Right cardiac atrium (tissue), 5 donors: ENCODE measurements at regions not wholly inside any gene's neighbourhood (a gene's known extent, or its start where the extent isn't known, plus 50 kb on each side); places are given as distances from the start of the nearest gene placed in this dataset.
"Not testable (repeated sequence)": the region's sequence is repeated elsewhere in the genome, so short reads cannot be mapped to it uniquely, and the experiment has no call there.

Experiments used
- ATAC-seq, 2 donors: fragments of 200-7000 bp; cut with Tn5 transposase; one replicate each; pipeline versions ENCODE4 v1.8.0 to v1.9.1; 2020; ENCODE audit warnings: moderate library complexity in 2 of 2, mild to moderate bottlenecking in 1 of 2
- DNase-seq, 3 donors: peaks; one replicate each; pipeline ENCODE4 v3.0.0-alpha.2; 2020
- H3K27ac ChIP-seq: one replicate; pipeline ENCODE4 v1.5.1; 2013; ENCODE audit warnings: mild to moderate bottlenecking, low read length, control low read depth, moderate library complexity
- H3K27me3 ChIP-seq: one replicate; pipeline ENCODE4 v1.6.1; 2013; ENCODE audit not compliant: control insufficient read depth, insufficient read depth
- H3K4me1 ChIP-seq: one replicate; pipeline ENCODE4 v1.6.1; 2013; ENCODE audit warnings: low read length; ENCODE audit not compliant: control insufficient read depth, insufficient read depth
- H3K4me3 ChIP-seq: one replicate; pipeline ENCODE4 v1.5.1; 2013; ENCODE audit warnings: low read length, control low read depth
- H3K9me3 ChIP-seq: one replicate; pipeline ENCODE4 v1.6.1; 2013; ENCODE audit warnings: low read length; ENCODE audit not compliant: control insufficient read depth
- WGBS: extraction: QIAGEN DNeasy Blood & Tissue Kit; methylation state at CpG from one replicate; pipeline ENCODE4 v1.1.7; 2013; 5-methylcytosine and 5-hydroxymethylcytosine counted together
- intact Hi-C, 4 donors: fragments of 100-400 bp; cut with DNase I; formaldehyde crosslinking; loops; one replicate each; pipeline versions ENCODE4 v1.11.0 to v1.14.0; 2022 to 2023
- donor health status: healthy with polysubstance abuse.
- donor health status: DM: no; HTN: yes; CAD: no.
- donor health status: DM: no; HTN: no; CAD: no.
- donor health status: DM: no; HTN: yes; CAD: no; lungs with severe emphysema.
- donor health status: DM: yes; HTN: yes; CAD: no.

GRCh38 chr13:28573595-28574373, 78.9 kb upstream of the FLT1 start:
- Histone ChIP-seq H3K4me3 (no peak overlapping the region), H3K27ac (no peak overlapping the region), H3K27me3 (no peaks in the 10 kb centered on the region), H3K9me3 (no peaks in the 10 kb centered on the region), H3K4me1 (no peaks in the 10 kb centered on the region)
- WGBS = 81% methylated on average over 11 of the region's 11 CpGs
- DNase-seq (peak in 2 of 3 donors; percentile 21 to 54), ATAC-seq (peak in 1 of 2 donors; percentile 40)
- intact Hi-C loops = no loop called here

- H3K27me3 ChIP-seq = no peaks in the 10 kb centered on the region
- WGBS = 96% methylated on average over 5 of the region's 5 CpGs
- H3K27ac ChIP-seq = no peak overlapping the region
- ATAC-seq = no peak
- peaks cover 5% of the 10 kb centered on the region for H3K4me1 ChIP-seq
- DNase-seq = no peak
- H3K4me3 ChIP-seq = no peak overlapping the region
- intact Hi-C loops = no loop called here
- H3K9me3 ChIP-seq = no peaks in the 10 kb centered on the region
Observed at GRCh38 chr13:28572871-28573270, 77.9 kb upstream of the FLT1 start.

GRCh38 chr13:28570356-28570755, 75.4 kb upstream of the FLT1 start:
- DNase-seq, H3K9me3 ChIP-seq, ATAC-seq, intact Hi-C loops, H3K4me3 ChIP-seq, H3K4me1 ChIP-seq, H3K27ac ChIP-seq, H3K27me3 ChIP-seq: not testable (repeated sequence)
- WGBS = 83% methylated on average over 7 of the region's 7 CpGs

GRCh38 chr13:28569886-28570285, 75.0 kb upstream of the FLT1 start:
- DNase-seq (no peak), ATAC-seq (no peak)
- intact Hi-C loops = no loop called here
- Histone ChIP-seq H3K4me3 (no peak overlapping the region), H3K9me3 (no peaks in the 10 kb centered on the region), H3K27ac (no peak overlapping the region), H3K27me3 (no peaks in the 10 kb centered on the region), H3K4me1 (peaks cover 5% of the 10 kb centered on the region)
- WGBS = 88% methylated on average over 5 of the region's 5 CpGs

GRCh38 chr13:28568286-28568685, 73.4 kb upstream of the FLT1 start:
- DNase-seq (peak; percentile 72 to 89 (median 88)), ATAC-seq (peak; percentile 66 to 81)
- 27% methylated on average over 3 of the region's 3 CpGs for WGBS
- no peak overlapping the region for H3K27ac ChIP-seq
- peaks cover 5% of the 10 kb centered on the region for H3K4me1 ChIP-seq
- H3K4me3 ChIP-seq = no peak overlapping the region
- H3K9me3 ChIP-seq = no peaks in the 10 kb centered on the region
- H3K27me3 ChIP-seq = no peaks in the 10 kb centered on the region
- intact Hi-C loops = no loop called here

- WGBS = 95% methylated on average over 4 of the region's 4 CpGs
- Histone ChIP-seq H3K27me3 (no peaks in the 10 kb centered on the region), H3K9me3 (no peaks in the 10 kb centered on the region)
Observed at GRCh38 chr13:28566891-28567290, 72.0 kb upstream of the FLT1 start.

GRCh38 chr13:28566283-28566682, 71.4 kb upstream of the FLT1 start:
- intact Hi-C loops = no loop called here
- 93% methylated on average over 3 of the region's 3 CpGs for WGBS
- ATAC-seq = no peak
- Histone ChIP-seq H3K4me3 (no peak overlapping the region), H3K27ac (no peak overlapping the region), H3K27me3 (no peaks in the 10 kb centered on the region), H3K4me1 (peaks cover 5% of the 10 kb centered on the region), H3K9me3 (no peaks in the 10 kb centered on the region)
- no peak for DNase-seq

More at GRCh38 chr13:28566891-28567290, 72.0 kb upstream of the FLT1 start:
- H3K4me3 ChIP-seq = no peak overlapping the region
- intact Hi-C loops = no loop called here
- no peak overlapping the region for H3K27ac ChIP-seq
- ATAC-seq = no peak
- H3K4me1 ChIP-seq = peaks cover 5% of the 10 kb centered on the region
- DNase-seq = no peak

- Histone ChIP-seq H3K27me3 (no peaks in the 10 kb centered on the region), H3K27ac (no peak overlapping the region), H3K4me3 (no peak overlapping the region), H3K9me3 (no peaks in the 10 kb centered on the region), H3K4me1 (peaks cover 5% of the 10 kb centered on the region)
- intact Hi-C loops = no loop called here
- WGBS = 88% methylated on average over 10 of the region's 10 CpGs
- DNase-seq = no peak
- no peak for ATAC-seq
Observed at GRCh38 chr13:28564030-28564429, 69.1 kb upstream of the FLT1 start.

- peaks cover 5% of the 10 kb centered on the region for H3K4me1 ChIP-seq
- H3K27ac ChIP-seq = no peak overlapping the region
- ATAC-seq (no peak), DNase-seq (no peak)
- WGBS = 92% methylated on average over 5 of the region's 5 CpGs
- no peak overlapping the region for H3K4me3 ChIP-seq
- intact Hi-C loops = no loop called here
- H3K27me3 ChIP-seq = no peaks in the 10 kb centered on the region
- no peaks in the 10 kb centered on the region for H3K9me3 ChIP-seq
Observed at GRCh38 chr13:28563609-28564008, 68.7 kb upstream of the FLT1 start.

GRCh38 chr13:28560612-28561011, 65.7 kb upstream of the FLT1 start:
- Histone ChIP-seq H3K9me3 (no peaks in the 10 kb centered on the region), H3K27ac (no peak overlapping the region), H3K27me3 (no peaks in the 10 kb centered on the region), H3K4me1 (no peaks in the 10 kb centered on the region), H3K4me3 (no peak overlapping the region)
- intact Hi-C loops = no loop called here
- DNase-seq = no peak
- no peak for ATAC-seq
- 66% methylated on average over 2 of the region's 2 CpGs for WGBS

GRCh38 chr13:28559636-28560259, 64.8 kb upstream of the FLT1 start:
- H3K4me1 ChIP-seq = no peaks in the 10 kb centered on the region
- intact Hi-C loops = no loop called here
- no peak overlapping the region for H3K27ac ChIP-seq
- WGBS = 97% methylated on average over 8 of the region's 8 CpGs
- DNase-seq (no peak), ATAC-seq (no peak)
- no peaks in the 10 kb centered on the region for H3K9me3 ChIP-seq
- H3K4me3 ChIP-seq = no peak overlapping the region
- H3K27me3 ChIP-seq = no peaks in the 10 kb centered on the region
